SK-N-SH treated with all-trans-retinoic acid at 6 μM for 48 hours (cell line): ENCODE measurements at regions not wholly inside any gene's neighbourhood (a gene's known extent, or its start where the extent isn't known, plus 50 kb on each side); places are given as distances from the start of the nearest gene placed in this dataset.

Source experiments
- ATAC-seq: fragments of 200-7000 bp; cut with Tn5 transposase; 3 replicates; pipeline ENCODE4 v1.9.1; 2020; ENCODE audit warnings: mild to moderate bottlenecking, moderate library complexity
- ARNTL ChIP-seq: fragments of 450-650 bp; formaldehyde crosslinking; IDR thresholded peaks from 2 replicates; pipeline ENCODE4 v1.5.0; 2020; ENCODE audit warnings: low read depth, mild to moderate bottlenecking, moderate library complexity, borderline replicate concordance
- BACH2 ChIP-seq: fragments of 250-450 bp; sonication (Bioruptor Pico); IDR thresholded peaks from 2 replicates; pipeline ENCODE4 v1.9.0; 2021; ENCODE audit warnings: mild to moderate bottlenecking, borderline replicate concordance
- CREB5 ChIP-seq: fragments of 250-450 bp; sonication (Bioruptor Pico); IDR thresholded peaks from 2 replicates; pipeline ENCODE4 v1.5.1; 2020; ENCODE audit warnings: low read depth, mild to moderate bottlenecking, moderate library complexity
- CSDC2 ChIP-seq: fragments of 250-450 bp; sonication (Bioruptor Pico); IDR thresholded peaks from 2 replicates; pipeline ENCODE4 v1.5.0; 2020; ENCODE audit warnings: mild to moderate bottlenecking, moderate library complexity
- CSRNP3 ChIP-seq: fragments of 250-450 bp; sonication (Bioruptor Pico); IDR thresholded peaks from 2 replicates; pipeline ENCODE4 v1.5.1; 2021; ENCODE audit warnings: mild to moderate bottlenecking, moderate library complexity
- ESRRG ChIP-seq: fragments of 250-450 bp; sonication (Bioruptor Pico); IDR thresholded peaks from 2 replicates; pipeline ENCODE4 v1.6.1; 2021; ENCODE audit warnings: mild to moderate bottlenecking
- GLIS3 ChIP-seq: fragments of 250-450 bp; sonication (Bioruptor Pico); IDR thresholded peaks from 2 replicates; pipeline ENCODE4 v1.5.0; 2020; ENCODE audit warnings: mild to moderate bottlenecking, moderate library complexity
- ISL1 ChIP-seq: fragments of 250-450 bp; sonication (Bioruptor Pico); IDR thresholded peaks from 2 replicates; pipeline ENCODE4 v2.1.2; 2022; ENCODE audit warnings: mild to moderate bottlenecking, moderate library complexity
- POU6F1 ChIP-seq: fragments of 250-450 bp; sonication (Bioruptor Pico); IDR thresholded peaks from 2 replicates; pipeline ENCODE4 v1.8.0; 2021; ENCODE audit warnings: low read depth, mild to moderate bottlenecking, moderate library complexity, borderline replicate concordance
- PPARA ChIP-seq: fragments of 250-450 bp; sonication (Bioruptor Pico); IDR thresholded peaks from 2 replicates; pipeline ENCODE4 v1.5.0; 2020; ENCODE audit warnings: mild to moderate bottlenecking, borderline replicate concordance
- RARB ChIP-seq: fragments of 250-450 bp; sonication (Bioruptor Pico); IDR thresholded peaks from 2 replicates; pipeline ENCODE4 v1.8.0; 2021; ENCODE audit warnings: mild to moderate bottlenecking, moderate library complexity
- SNAI2 ChIP-seq: fragments of 250-450 bp; sonication (Bioruptor Pico); IDR thresholded peaks from 2 replicates; pipeline ENCODE4 v1.5.0; 2020; ENCODE audit warnings: mild to moderate bottlenecking, moderate library complexity
- TCF4 ChIP-seq: fragments of 250-450 bp; sonication (Bioruptor Pico); IDR thresholded peaks from 2 replicates; pipeline ENCODE4 v1.8.0; 2021; ENCODE audit warnings: mild to moderate bottlenecking, moderate library complexity, borderline replicate concordance
- TOX ChIP-seq: fragments of 250-450 bp; sonication (Bioruptor Pico); IDR thresholded peaks from 2 replicates; pipeline ENCODE4 v1.8.0; 2021; ENCODE audit warnings: mild to moderate bottlenecking, moderate library complexity, borderline replicate concordance
- TSHZ2 ChIP-seq: fragments of 250-450 bp; sonication (Bioruptor Pico); IDR thresholded peaks from 2 replicates; pipeline ENCODE4 v1.5.0; 2020; ENCODE audit warnings: mild to moderate bottlenecking, moderate library complexity
- ZC3H10 ChIP-seq: fragments of 250-450 bp; sonication (Bioruptor Pico); IDR thresholded peaks from 2 replicates; pipeline ENCODE4 v1.5.1; 2021; ENCODE audit warnings: mild to moderate bottlenecking, moderate library complexity
- ZFP3 ChIP-seq: fragments of 250-450 bp; sonication (Bioruptor Pico); IDR thresholded peaks from 2 replicates; pipeline ENCODE4 v1.5.0; 2020; ENCODE audit warnings: mild to moderate bottlenecking, moderate library complexity
- ZNF565 ChIP-seq: fragments of 450-650 bp; formaldehyde crosslinking; conservative IDR thresholded peaks from 2 replicates; pipeline ENCODE4 v1.5.0; 2020; ENCODE audit warnings: low read depth, mild to moderate bottlenecking, moderate library complexity
- ZNF70 ChIP-seq: fragments of 450-650 bp; formaldehyde crosslinking; IDR thresholded peaks from 2 replicates; pipeline ENCODE4 v1.5.0; 2020; ENCODE audit warnings: mild to moderate bottlenecking, moderate library complexity
- ZNF8 ChIP-seq: fragments of 450-650 bp; formaldehyde crosslinking; IDR thresholded peaks from 2 replicates; pipeline ENCODE4 v1.5.0; 2020; ENCODE audit warnings: mild to moderate bottlenecking, moderate library complexity

GRCh38 chr18:38420611-38421010, 855.0 kb upstream of the CELF4 start:
- ATAC-seq, result no peak
- no peak for TF ChIP-seq RARB
- no peak for TF ChIP-seq TCF4 (CRISPR knock-in tag)
- no peak for TF ChIP-seq TSHZ2 (CRISPR knock-in tag)
- TF ChIP-seq PPARA (CRISPR knock-in tag), result no peak
- no peak for TF ChIP-seq ARNTL (CRISPR knock-in tag)
- no peak for TF ChIP-seq CSDC2 (CRISPR knock-in tag)
- no peak for TF ChIP-seq CREB5
- no peak for TF ChIP-seq CSRNP3 (CRISPR knock-in tag)
- TF ChIP-seq ESRRG, result no peak
- TF ChIP-seq SNAI2 (CRISPR knock-in tag), result no peak
- no peak for TF ChIP-seq ZFP3 (CRISPR knock-in tag)
- no peak for TF ChIP-seq GLIS3
- TF ChIP-seq ZNF70 (CRISPR knock-in tag), result no peak
- no peak for TF ChIP-seq ZNF8
- no peak for TF ChIP-seq POU6F1 (CRISPR knock-in tag)

GRCh38 chr18:38415811-38416210, 850.2 kb upstream of the CELF4 start:
- ATAC-seq, result no peak
- no peak for TF ChIP-seq ISL1 (CRISPR knock-in tag)
- TF ChIP-seq BACH2 (CRISPR knock-in tag), result no peak
- TF ChIP-seq ZFP3 (CRISPR knock-in tag), result no peak
- TF ChIP-seq TOX, result no peak
- no peak for TF ChIP-seq SNAI2 (CRISPR knock-in tag)
- no peak for TF ChIP-seq TCF4 (CRISPR knock-in tag)
- no peak for TF ChIP-seq ARNTL (CRISPR knock-in tag)
- TF ChIP-seq, all 23 proteins: peak for 0

- ATAC-seq, result no peak
These were observed 847.6 kb upstream of the CELF4 start for GRCh38 chr18:38413193-38413592.

More at GRCh38 chr18:38413193-38413592, 847.6 kb upstream of the CELF4 start:
- no peak for TF ChIP-seq ZC3H10
- no peak for TF ChIP-seq ZNF8
- TF ChIP-seq RARB, result no peak
- TF ChIP-seq ZNF565 (CRISPR knock-in tag), result no peak
- no peak for TF ChIP-seq SNAI2 (CRISPR knock-in tag)
- TF ChIP-seq ARNTL (CRISPR knock-in tag), result no peak
- TF ChIP-seq CREB5, result no peak
- no peak for TF ChIP-seq ESRRG
- TF ChIP-seq CSDC2 (CRISPR knock-in tag), result no peak
- TF ChIP-seq ZNF70 (CRISPR knock-in tag), result no peak
